ENCODE measurements at regions not wholly inside any gene's neighbourhood (a gene's known extent, or its start where the extent isn't known, plus 50 kb on each side); places are given as distances from the start of the nearest gene placed in this dataset.
"Not testable (repeated sequence)": the region's sequence is repeated elsewhere in the genome, so short reads cannot be mapped to it uniquely, and the experiment has no call there.

GRCh38 chr1:91148641-91149069 is 126.8 kb upstream of the ZNF644 start:
- DNase-seq: no peak

GRCh38 chr1:91141858-91142257 is 120.0 kb upstream of the ZNF644 start:
- DNase-seq: no peak

DNA sequence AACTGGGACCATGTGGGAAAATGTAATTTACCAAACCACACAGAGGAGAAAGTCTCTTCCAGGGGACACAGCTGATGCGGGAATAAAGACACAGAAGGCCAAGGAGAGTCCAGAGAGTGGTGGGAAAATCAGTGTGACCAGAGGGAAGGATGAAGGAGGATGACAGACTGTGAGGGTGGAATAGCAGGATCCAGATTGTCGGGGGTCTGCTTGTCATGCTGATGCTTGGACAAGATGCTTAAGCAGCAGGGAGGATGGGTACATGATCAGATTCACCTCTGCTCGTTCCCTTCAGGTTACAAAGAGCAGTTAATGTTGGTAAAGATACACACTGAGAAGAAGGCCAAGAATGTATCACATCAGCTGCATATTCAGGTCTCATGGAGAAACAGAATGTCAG is 117.1 kb upstream of the ZNF644 start:
- no peak for DNase-seq

DNA sequence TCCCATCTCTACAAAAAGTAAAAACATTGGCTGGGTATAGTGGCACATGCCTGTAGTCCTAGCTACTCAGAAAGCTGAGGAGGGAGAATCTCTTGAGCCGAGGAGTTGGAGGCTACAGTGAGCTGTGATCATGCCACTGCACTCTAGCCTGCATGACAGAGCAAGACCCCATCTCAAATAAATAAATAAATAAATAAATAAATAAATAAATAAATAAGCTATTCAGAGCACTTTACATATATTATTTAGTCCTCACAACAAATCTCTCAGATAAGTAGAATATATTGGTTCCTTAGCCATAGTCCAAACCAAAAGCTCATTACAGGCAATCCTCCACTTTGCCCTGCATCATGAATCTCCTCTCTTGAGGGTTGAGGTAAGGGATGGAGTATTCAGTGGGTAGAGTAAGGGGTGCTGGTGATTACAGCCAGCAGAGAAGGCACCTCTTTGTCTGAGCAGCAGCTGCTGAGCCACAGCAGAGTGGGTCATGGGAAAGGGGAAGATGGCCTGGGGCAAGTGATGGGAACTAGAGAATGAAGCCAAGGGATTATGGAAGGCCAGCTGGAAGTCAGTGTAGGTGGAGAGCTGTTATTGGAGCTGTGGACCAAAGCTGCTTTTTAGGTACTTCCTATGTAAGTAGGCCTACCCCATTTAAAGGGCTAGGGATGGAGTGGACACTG is 115.5 kb upstream of the ZNF644 start:
- no peak for DNase-seq

GRCh38 chr1:91135799-91136198 is 114.0 kb upstream of the ZNF644 start:
- no peak for DNase-seq

DNA sequence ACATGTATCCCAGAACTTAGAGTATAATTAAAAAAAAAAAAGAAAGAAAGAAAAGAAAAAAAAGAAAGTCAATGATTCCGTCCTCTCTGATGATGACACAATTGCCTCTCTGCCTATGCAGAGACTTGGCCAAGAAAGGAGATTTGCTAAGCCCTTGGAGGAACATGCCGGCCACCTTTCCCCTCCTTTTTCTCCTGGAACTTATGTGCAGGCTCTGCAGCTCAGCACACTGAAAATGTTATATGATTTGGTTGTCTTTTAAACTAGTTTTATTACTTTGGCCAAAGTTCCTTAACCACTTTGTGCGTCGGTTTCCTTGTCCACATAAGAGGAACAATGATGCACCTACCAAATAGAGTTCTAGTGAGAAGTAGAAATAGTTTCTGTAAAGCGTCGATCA is 111.4 kb upstream of the ZNF644 start:
- no peak for DNase-seq

- DNase-seq: no peak
These were observed 108.6 kb upstream of the ZNF644 start for GRCh38 chr1:91130256-91130985.

DNA sequence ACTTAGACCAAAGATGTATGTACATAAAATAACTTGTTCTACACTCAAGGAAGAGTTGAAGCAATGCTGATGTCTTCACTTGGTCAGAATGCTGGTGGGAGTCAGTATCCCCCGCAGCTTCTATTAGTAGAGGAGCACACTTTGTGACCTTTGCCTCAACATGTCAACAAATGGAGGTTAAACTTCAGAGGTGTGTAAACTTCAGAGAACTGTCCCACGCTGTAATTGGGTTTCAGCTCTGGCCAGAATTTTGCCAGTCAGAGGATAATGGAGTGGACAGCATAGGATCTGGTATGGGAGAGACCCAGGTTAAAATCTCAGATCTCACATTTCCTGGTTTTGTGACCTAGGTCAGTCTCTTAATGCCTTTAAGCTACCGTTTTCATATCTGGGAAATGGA is 107.6 kb upstream of the ZNF644 start:
- DNase-seq: no peak

GRCh38 chr1:91129017-91129416 is 107.2 kb upstream of the ZNF644 start:
- no peak for DNase-seq

DNA sequence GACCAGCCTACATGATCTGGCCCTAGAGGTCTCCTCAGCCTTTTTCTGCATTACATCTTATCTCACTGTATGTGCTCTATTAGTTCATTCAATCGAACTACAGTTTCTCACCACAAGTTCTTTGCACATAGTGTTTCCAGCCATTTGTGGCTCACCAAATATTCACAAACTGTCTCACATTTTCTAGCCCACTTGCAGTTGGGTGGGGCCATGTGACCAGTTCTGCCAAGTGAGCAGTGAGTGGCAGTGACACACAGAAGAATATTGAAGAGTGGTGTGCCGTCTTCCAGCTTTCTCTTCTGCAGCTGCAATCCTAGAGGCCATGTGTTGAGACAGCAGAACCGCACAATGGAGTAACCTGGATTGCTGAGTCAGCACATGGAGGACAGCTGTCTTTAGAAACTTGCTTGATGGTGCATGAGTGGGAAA is 103.2 kb upstream of the ZNF644 start:
- DNase-seq: no peak

DNA sequence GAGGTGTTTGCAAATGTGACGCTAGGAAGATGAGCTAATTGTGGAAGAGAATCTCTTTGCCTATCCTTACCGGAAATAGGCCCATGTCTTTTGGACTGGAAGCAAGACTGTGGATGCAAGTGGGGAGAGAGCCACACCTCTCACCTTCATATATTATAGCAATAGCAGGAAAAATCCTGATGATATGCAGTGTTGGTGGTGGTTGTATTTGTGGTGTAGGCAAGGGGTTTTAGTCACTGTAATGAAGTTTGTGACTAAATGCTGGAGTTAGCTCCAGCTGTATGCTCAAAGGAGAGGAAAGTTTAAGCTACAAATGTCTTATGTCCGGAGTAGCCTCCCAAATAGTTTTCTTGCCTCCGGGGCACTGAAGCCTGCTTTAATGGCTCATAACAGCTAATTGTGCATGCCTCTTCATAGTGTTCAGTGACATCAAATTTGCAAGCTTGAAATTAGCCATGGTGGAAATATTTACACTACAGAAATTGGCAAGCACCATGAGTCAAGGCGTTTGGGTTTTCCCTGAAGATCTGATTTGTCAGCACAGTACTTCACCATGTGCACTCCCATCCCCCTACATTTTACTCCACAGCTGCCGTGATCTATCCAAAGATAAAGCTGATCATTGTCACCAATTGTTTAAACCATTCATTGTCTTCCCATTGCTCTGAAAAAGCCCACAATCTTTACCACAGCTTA is 102.6 kb upstream of the ZNF644 start:
- no peak for DNase-seq

DNA sequence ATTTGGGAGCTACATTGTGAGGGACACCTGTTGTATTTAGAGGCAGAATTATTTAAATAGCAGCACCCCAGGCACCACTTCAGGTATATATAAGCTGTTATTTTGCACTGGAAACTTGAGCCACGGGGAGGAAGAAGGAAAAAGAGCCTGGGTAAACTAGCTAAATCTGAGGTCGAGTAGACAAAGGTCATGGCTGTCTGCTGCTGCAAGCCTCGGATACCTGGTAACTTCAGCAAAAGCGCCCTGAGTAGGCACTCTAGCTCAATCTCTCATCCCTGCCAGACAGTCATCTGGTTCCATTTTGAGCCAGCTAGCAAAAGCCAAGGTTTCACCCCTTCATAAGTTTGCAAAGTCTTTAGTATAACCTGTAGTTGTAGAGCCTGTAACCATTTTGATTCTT is 101.9 kb upstream of the ZNF644 start:
- no peak for DNase-seq

- DNase-seq: no peak
These were observed 101.5 kb upstream of the ZNF644 start for GRCh38 chr1:91123319-91123718.

DNA sequence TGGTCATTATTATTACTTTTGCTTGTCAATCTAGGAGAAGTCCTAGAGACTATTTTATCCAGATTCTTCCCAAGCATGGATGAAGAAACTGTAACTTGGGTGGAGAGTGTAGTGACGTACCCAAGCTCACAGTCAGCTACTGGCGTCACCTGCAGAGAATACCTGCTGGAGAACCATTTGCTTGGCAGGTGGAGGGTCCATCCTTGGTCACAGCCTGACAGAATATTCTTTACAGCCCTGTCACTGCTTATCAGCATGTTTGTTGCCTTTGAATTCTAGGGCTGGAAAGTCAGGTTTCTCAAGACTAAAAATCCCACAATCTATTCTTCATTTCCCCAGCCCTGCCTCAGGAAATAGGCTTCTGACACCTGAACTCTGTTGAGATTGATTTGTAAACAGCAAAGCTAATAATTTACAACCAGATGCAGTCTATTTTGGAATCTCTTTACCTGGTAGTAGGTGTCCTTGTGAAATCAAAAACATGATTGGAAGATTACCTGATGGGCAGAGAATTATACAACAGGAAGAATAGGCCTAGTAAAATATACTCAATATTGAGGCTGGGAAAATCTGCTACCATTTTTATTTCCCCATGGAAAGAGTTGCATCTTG is 100.4 kb upstream of the ZNF644 start:
- DNase-seq: no peak

DNA sequence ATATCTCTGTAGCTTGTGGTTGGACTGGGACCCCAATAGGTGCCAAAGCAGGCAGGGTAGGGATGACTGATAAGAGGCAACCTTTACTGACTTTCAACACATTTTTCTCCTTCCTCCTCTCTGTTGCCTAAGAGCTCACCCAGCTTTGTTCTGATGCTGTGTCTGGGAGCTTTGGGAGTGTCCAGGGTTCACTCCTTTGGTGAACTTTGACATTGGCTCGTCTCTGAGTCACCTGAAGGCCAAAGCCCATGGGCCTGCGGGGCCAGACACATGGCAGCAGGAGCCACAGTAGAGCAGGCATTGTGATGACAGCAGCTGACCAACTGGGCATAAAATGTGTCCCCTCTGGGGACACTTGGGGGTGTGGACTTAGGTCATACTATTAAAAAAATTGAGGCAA is 99.5 kb upstream of the ZNF644 start:
- no peak for DNase-seq

- DNase-seq: no peak
These were observed 99.1 kb upstream of the ZNF644 start for GRCh38 chr1:91120936-91121335.

GRCh38 chr1:91120421-91120820 is 98.6 kb upstream of the ZNF644 start:
- no peak for DNase-seq

DNA sequence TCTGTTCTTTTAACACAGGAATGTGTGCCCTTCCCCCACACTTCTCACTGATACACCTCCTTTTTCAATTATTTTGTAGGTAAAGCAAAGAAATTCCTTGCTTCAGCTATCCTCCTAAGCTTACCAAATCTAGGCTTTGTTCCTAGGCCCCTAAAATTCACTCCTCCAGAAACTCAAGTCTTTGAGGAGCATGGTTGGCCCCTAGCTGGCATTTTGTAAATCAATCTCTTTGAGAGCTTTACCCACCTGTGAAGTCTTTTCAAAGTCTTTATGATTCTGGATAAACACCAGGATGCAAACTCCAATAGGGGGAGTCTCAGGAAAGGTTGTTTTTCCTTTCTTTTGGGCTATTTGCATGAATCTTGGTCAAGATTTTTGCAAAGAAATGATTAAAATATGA is 82.9 kb upstream of the ZNF644 start:
- DNase-seq: no peak

DNA sequence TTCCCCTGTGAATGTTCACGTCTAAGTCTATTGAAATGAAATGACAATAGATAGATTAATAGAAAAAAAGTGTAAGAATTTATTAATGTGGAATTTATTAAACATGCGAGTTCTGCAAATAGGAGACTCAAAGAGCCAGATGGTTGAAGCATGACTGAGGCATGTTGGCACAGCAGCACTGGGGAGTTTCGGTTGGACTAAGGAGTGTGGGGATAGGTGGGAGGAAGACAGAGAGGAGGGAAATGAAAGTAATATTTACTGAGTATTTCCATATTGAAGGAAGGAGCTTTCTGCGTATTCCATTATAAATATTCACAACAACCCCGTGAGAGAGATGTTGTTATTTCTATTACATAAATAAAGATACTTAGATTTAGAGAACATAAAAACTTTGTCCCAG is 79.5 kb upstream of the ZNF644 start:
- no peak for DNase-seq

GRCh38 chr1:91099746-91100621 is 78.1 kb upstream of the ZNF644 start:
- no peak for DNase-seq

- no peak for DNase-seq
These were observed 76.6 kb upstream of the ZNF644 start for GRCh38 chr1:91098299-91098906.

- not testable (repeated sequence) for DNase-seq
These were observed 73.5 kb upstream of the ZNF644 start for GRCh38 chr1:91095321-91095720.

Data from NCI-H2107 (cell line).